ENCODE measurements at regions not wholly inside any gene's neighbourhood (a gene's known extent, or its start where the extent isn't known, plus 50 kb on each side); places are given as distances from the start of the nearest gene placed in this dataset.

DNA sequence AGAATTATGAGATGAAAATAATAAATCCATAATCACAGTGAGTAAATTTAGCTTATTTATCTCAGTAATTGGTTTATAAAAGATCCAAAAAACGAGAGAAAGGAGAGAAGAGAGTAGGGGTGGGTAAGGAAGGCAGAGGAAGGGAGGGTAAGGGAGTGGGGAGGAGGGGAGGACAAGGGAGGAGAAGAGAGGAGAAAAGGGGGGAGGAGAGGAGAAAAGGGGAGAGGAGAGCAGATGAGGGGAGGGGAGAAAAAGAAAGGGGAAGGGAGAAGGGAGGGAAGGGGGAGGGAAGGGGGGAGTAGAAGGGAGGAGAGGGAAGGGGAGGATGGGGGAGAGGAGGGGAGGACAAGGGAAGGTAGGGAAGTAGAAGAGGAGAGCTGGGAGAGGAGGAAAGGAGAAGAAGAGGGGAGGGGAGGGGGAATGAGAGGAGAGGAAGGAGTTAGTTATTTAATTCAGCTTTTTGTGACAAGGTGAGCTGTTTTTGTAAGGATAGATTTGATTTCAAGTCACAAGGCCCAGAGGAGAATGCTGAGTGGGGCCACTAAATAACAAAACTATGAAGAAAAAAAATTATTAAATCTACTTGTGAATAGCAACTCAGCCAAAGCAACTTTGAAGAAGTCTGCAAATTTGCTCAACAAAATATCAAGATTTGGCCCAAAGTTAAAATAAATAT lies 454.3 kb downstream of the ARAP2 start:
- Mint-ChIP-seq H3K27ac (no peak overlapping the region), H3K27me3 (no peaks in the 10 kb centered on the region), H3K4me3 (no peak overlapping the region), H3K36me3 (ENCODE audit: low read depth) (no peaks in the 10 kb centered on the region), H3K9me3 (peaks cover 7% of the 10 kb centered on the region), H3K4me1 (no peaks in the 10 kb centered on the region)
- ChIA-PET POLR2A (no interaction called here), CTCF (no interaction called here)
- no peak for DNase-seq
- TF ChIP-seq CTCF (IDR thresholded peaks at IDR 0.05), result no peak
- ATAC-seq (ENCODE audit: low read depth), result no peak
- intact Hi-C loops (cut with micrococcal nuclease), result no loop called here

GRCh38 chr4:35793045-35793722 lies 451.1 kb downstream of the ARAP2 start:
- Mint-ChIP-seq H3K36me3 (ENCODE audit: low read depth) (no peaks in the 10 kb centered on the region), H3K4me1 (no peaks in the 10 kb centered on the region), H3K9me3 (peaks cover 14% of the 10 kb centered on the region), H3K27ac (no peak overlapping the region), H3K27me3 (no peaks in the 10 kb centered on the region), H3K4me3 (no peak overlapping the region)
- intact Hi-C loops (cut with micrococcal nuclease), result no loop called here
- DNase-seq (no peak), ATAC-seq (ENCODE audit: low read depth) (no peak)
- no peak for TF ChIP-seq CTCF (IDR thresholded peaks at IDR 0.05)
- POLR2A ChIA-PET, result no interaction called here
- CTCF ChIA-PET, result no interaction called here

DNA sequence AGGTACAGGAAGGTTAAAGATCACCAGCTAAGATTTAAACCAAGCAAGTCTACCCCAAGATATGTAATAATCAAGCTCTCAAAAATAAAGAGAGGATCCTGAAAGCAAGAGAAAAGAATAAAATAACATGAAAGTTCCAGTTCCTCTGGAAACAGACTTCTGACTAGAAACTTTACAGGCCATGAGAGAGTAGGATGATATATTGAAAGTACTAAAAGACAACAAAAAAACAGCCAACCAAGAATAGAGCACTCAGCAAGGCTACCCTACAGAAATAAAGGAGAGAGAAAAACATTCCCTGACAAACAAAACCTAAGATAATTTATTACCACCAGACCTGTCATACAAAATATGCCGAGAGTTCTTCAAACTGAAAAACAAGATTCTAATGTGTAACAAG lies 450.5 kb downstream of the ARAP2 start:
- H3K9me3 Mint-ChIP-seq, result peaks cover 16% of the 10 kb centered on the region
- no peak overlapping the region for H3K4me3 Mint-ChIP-seq
- POLR2A ChIA-PET, result no interaction called here
- no peaks in the 10 kb centered on the region for H3K4me1 Mint-ChIP-seq
- H3K36me3 Mint-ChIP-seq (ENCODE audit: low read depth), result no peaks in the 10 kb centered on the region
- no peak for TF ChIP-seq CTCF (IDR thresholded peaks at IDR 0.05)
- intact Hi-C loops (cut with micrococcal nuclease), result no loop called here
- ATAC-seq (ENCODE audit: low read depth), result no peak
- DNase-seq, result no peak
- no peaks in the 10 kb centered on the region for H3K27me3 Mint-ChIP-seq
- no peak overlapping the region for H3K27ac Mint-ChIP-seq
- CTCF ChIA-PET, result no interaction called here

GRCh38 chr4:35800669-35801068 lies 443.6 kb downstream of the ARAP2 start:
- TF ChIP-seq CTCF (IDR thresholded peaks at IDR 0.05), result no peak
- no peaks in the 10 kb centered on the region for H3K36me3 Mint-ChIP-seq (ENCODE audit: low read depth)
- peaks cover 7% of the 10 kb centered on the region for H3K9me3 Mint-ChIP-seq
- CTCF ChIA-PET, result no interaction called here
- POLR2A ChIA-PET, result no interaction called here
- DNase-seq (no peak), ATAC-seq (ENCODE audit: low read depth) (no peak)
- intact Hi-C loops (cut with micrococcal nuclease), result no loop called here
- H3K4me1 Mint-ChIP-seq, result no peaks in the 10 kb centered on the region
- no peaks in the 10 kb centered on the region for H3K27me3 Mint-ChIP-seq
- no peak overlapping the region for H3K27ac Mint-ChIP-seq
- H3K4me3 Mint-ChIP-seq, result no peak overlapping the region

GRCh38 chr4:35802644-35803043 lies 441.7 kb downstream of the ARAP2 start:
- no peaks in the 10 kb centered on the region for H3K36me3 Mint-ChIP-seq (ENCODE audit: low read depth)

More at GRCh38 chr4:35802644-35803043, 441.7 kb downstream of the ARAP2 start:
- Mint-ChIP-seq H3K27ac (no peak overlapping the region), H3K27me3 (no peaks in the 10 kb centered on the region), H3K4me3 (no peak overlapping the region), H3K9me3 (peaks cover 2% of the 10 kb centered on the region), H3K4me1 (no peaks in the 10 kb centered on the region)
- no peak for DNase-seq
- ChIA-PET POLR2A (no interaction called here), CTCF (no interaction called here)
- no peak for ATAC-seq (ENCODE audit: low read depth)
- no peak for TF ChIP-seq CTCF (IDR thresholded peaks at IDR 0.05)
- intact Hi-C loops (cut with micrococcal nuclease), result no loop called here

Measured in activated B cell treated with CpG ODN at 0.5 μM for 24 hours (primary cell).